ENCODE measurements at regions not wholly inside any gene's neighbourhood (a gene's known extent, or its start where the extent isn't known, plus 50 kb on each side); places are given as distances from the start of the nearest gene placed in this dataset.

DNA sequence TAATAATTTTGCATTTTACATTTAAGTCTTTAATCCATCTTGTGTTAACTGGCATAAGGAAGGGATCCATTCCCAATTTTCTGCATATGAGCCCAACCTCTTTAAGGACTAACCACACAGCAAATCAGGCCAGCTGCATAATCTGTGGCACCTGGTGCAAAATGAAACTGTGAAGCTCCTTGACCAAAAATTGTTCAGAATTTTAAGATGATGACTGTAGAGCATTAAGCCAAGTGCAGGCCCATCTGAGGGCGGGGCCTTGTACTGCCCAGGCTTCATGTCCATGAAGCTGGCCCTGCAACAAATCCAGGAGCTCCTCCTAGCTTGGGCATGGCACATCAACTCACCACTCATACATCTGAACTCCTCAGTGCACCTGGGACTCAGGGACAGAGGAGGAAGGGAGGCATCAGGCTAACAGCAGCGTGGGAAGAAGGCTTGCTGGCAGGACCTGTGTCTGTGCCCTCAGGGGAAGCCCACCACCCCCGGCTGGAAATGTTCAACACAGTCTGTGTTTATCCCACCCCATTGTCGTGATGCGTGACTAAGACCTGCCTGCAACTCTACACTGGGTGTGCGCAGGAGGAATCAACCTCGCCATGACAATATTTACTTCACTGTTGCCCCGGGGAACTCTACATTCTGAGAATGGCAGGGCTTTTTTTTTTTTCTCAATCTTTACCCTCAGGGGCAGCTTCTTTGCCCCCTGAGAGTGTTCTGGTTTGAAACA, 128.9 kb upstream of the SIX2 start:
- no peak for ATAC-seq

DNA sequence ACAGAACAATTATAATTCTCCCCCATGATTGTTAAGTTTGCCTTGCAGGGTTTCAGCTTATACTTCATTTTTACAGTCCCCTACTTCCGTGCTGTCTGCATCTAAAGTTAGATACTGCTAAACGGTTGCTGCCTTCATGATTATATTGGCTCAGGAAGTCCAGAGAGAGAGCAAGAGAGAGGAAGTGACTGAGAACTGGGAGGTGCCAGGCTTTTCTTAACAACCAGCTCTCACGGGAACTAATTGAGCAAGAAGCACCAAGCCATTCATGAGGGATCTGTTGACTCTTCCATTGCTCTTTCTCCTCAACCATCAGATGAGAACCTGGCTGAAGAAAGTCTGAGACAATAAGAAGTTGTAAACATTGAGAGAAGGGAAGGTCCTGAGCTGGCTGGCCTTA, 125.5 kb upstream of the SIX2 start:
- ATAC-seq = no peak

DNA sequence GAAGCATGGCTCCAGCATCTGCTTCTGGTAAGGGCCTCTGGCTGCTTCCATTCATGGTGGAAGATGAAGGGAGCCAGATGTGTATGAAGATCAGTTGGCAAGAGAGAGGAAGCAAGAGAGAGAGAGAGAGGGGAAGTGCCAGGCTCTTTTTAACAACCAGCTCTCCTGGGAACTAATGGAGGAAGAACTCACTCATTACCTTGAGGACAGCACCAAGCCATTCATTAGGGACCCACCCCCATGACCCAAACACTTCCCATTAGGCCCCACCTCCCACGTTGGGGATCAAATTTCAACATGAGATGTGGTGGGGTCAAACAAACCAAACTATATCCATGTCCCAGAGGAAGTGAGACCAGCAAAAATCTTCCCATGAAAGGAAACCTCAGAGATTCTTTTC, 124.8 kb upstream of the SIX2 start:
- ATAC-seq = no peak

DNA sequence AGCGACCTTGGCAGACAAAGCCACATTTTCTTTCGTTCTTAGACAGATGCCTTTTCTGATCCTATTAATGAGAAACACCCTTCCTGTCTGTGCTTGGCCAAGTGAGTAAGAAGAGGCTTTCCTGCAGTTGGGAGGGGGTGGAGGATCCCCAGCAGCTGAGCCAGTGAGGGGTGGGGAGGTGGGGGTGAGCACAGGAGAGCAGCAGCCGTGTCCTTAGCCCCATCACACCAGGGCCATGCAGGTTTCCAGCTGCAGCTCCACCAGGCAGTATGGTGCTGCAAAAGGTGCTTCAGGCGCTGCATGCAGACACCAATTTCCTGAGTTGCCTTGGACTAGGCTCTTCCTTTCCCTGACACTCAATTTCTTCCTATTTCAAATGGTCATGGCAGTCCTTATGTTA, 123.3 kb upstream of the SIX2 start:
- ATAC-seq = no peak

DNA sequence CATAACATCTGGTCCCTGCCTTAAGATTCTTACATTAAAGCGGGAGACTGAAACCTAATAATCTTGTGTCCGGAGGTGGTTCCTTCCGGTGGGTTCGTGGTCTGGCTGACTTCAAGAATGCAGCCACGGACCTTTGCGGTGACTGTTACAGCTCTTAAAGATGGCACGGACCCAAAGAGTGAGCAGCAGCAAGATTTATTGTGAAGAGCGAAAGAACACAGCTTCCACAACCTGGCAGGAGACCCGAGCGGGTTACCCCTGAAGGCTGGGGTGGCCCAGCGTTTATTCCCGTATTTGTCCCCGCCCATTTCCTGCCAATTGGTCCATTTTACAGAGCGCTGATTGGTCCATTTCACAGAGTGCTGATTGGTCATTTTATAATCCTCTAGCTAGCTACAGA, 122.3 kb upstream of the SIX2 start:
- no peak for ATAC-seq

DNA sequence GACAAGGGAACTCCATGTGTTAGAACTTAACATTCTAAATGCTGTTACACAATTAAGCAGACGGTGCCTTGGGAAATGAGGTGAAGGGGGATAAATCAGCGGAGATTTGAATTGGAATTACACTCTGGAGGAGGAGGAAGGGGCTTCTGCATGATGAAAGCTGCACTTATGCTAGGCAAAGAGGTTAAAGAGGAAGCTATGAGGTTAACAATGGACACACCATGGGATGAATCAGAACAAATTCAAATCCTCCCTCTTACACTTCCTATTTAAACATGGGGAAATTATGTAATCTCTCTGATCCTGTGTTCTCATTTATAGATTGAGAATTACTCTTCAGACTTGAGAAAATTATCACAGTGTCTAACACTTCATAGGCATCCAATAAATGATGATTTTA, 121.5 kb upstream of the SIX2 start:
- no peak for ATAC-seq

DNA sequence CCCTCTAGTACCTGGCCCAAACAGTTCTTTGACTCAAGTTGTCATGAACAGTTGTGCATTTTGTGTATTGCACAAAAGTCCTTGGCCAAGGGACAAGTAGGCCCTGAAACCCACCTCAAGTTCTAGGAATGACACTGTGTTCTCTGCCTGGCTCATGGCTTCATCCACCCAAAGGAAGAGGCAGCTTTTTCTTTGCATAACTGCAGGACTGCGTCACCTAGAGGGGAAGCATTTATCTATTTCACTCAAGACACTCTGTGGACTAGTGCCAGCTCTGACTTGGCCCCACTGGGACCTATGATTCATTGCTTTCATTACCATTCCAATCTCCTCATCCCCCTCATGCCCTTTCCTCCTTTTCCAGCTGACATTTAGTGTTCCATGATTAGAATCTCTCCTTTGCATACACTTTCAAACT, 119.3 kb upstream of the SIX2 start:
- ATAC-seq = no peak

DNA sequence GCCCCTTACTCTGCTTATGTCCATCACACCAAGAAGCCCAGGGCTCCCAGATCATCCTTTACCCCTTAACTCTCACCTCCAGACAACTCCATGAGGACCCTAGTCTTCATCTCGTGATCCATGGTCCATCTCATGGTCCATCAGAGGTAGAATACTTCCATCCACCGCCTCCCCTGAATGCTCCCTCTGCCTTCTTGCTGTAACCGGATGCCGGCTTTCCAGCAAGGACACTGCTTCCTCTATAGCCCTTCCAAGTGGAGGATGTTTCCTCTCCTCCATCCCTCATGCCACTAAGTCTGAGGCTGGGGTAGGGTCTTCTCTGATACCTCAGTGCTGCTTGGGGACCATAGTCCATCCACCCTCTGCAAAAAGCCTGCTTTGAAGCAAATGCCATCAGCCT, 118.6 kb upstream of the SIX2 start:
- ATAC-seq = no peak

DNA sequence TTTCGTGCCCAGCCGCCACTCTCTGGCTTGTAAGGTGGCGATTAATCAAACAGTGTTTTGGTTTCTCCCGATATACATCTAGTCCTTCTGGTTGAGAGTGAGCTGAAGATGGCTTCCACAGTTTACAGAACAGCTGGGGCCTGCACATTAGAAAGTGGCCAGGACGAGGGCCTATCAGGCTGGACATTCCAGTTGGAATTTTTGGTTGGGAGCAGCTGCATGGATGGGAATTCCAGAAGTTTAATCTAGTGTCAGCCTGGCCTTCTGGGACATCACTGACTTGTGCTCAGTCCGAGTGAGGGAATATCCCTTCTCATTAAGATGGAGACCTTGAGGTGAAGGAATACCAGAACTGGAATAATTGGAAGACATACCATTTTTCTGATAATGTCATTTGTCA, 118.1 kb upstream of the SIX2 start:
- ATAC-seq = no peak

DNA sequence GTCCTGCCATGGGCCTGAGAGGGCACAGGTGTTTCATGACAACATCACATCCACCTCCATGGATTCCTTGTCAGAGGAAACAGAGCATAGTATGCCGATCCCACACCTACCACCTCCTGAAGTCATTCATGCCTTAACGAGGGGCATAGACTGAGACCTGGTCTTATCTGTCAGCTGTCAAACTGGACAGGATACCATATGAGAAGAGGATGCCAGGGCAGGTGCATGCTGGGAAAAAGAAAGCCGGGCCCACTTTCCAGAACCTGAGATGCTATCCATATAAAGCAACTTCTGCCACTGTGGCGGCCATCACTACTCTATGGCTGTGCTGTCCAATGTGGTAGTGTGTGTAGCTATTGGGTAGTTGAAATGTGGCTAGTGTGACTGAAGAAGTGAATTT, 116.0 kb upstream of the SIX2 start:
- ATAC-seq = no peak

DNA sequence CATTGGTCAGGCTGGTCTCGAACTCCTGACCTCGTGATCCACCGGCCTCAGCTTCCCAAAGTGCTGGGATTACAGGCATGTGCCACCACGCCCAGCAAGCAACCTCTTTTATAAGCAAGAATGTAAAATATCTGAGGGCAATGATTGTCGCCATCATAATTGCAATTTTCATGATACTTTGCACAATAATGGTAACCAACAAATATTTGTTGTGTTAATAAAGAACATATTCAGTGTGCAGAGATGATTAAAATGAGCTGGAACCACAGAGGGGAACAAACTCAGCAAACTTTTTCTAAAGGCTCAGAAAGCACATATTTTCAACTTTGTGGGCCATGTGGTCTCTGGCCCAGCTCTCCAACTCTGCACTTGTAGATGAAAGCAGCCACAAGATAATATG, 115.2 kb upstream of the SIX2 start:
- no peak for ATAC-seq

DNA sequence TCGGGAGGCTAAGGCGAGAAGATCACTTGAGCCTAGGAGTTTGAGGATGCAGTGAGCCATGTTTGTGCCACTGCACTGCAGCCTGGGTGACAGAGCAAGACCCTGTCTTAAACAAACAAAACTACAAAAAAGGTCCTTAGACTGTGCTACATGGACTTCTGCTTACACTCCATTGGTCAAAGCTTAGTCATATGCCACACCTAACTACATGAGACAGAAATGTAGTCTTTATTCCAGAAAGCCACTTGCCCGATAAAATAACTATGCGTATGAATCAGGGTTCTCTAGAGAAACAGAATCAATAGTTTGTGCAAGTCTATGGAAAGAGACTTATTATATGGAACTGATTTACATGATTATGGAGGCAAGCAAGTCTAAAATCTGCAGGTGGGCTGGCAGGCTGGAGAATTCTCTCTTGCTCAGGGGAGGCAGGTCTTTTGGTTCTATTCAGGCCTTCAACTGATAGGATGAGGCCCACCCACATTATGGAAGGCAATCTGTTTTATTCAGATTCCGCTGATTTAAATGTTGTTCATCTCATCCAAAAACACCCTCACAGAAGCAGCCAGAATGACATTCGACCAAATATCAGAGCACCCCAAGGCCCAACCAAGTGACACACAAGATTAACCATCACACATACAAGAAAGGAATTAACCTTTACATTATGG, 114.4 kb upstream of the SIX2 start:
- ATAC-seq = no peak

DNA sequence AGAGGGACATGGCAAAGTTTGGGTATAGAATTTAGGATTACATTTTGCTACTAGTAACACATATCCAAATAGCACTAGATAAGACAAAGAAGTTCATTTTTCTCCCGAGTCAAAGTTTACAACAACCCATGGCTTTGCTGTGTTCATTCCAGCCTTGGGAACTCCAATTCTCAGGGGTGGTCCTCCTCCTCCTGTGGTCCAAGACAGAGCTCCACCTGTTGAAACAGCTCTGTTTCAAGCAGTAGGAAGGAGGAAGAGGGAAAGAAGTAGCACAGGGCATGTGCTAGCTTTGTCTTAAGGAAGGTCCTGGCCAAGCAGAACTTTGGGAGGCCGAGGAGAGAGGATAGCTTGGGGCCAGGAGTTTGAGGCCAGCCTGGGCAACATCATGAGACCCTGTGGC, 113.8 kb upstream of the SIX2 start:
- ATAC-seq = no peak

DNA sequence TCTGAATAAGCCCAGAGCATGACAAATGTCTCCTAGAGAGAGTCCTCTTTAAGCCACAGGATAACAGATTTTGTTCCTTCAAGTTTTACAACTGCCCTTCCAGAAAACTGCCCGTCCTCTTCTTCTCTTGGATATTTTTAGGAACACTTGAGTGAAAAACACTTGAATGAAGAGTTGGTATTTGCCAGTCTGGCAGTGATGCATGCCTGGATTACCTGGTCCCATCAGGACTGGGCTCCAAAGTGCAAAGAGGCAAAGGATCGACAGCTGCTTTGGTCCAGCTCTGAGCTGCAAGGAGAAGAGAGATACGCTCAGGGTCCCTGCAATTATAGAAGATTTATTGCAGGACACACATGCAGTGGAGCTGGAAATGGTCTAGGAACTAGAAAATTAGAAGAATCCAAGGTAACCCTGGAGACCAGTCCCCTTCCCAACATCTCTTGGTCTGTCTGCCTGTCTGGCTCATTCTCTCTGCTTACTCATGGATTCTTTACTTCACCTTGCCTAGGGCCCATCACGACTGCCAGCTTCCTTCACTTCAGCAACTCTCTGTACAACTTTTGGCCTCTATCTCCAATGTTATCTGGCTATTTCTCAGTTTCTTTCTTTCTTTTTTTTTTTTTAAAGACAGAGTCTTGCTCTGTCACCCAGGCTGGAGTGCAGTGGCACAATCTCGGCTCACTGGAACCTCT, 112.1 kb upstream of the SIX2 start:
- no peak for ATAC-seq

DNA sequence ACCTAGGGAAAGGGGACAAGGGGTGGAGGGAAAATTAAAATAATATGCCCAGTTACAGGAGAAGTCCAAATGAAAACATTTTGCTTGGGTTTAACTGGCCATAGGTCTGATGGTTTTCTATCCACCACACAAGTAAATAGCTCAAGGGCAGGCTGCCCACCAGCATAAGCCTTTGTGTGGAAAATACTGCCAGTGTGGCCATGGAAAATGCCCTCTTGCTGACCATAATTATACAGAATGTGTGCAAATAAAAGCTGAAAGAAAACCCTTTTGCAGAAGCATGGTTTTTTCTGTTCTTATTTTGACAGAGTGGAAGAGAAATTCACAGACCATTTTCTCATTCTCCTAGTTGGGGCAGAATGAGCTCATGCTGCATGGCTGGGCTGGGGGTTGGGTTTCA, 111.3 kb upstream of the SIX2 start:
- ATAC-seq = no peak

DNA sequence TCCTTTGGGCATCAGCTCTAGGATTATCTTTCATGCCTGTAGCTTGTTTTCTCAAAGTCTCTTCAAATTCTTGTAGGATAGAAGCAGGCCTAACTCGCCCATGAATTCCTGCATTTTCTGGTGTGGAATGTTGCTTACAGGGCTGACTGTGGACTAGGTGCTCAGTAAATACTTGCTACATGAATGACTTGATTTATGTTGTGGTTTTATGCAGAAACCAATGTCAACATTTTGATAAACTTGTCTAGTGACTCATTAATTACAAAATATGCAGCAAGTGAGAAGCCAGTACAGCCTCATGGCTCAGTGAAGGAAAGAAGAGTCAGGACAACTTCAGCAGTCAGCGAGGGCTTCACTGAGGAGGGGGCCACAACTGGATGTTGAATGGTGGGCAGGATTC, 110.6 kb upstream of the SIX2 start:
- no peak for ATAC-seq

DNA sequence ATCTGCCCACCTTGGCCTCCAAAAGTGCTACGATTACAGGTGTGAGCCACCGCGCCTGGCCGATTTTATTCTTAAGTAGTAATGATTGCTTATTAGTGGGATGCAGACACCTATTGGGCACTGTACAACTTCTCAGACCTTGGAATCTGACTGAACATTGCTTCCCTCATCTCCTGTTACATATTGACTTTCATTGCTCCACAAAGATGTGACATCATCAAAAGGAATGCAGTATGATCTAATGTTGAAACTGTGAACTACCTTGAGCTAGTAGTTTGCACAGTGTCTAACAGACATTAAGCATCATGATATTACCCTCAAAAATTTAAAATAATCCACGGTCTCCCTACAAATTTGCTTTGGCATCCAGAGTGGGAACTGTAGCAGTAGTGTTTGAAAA, 109.8 kb upstream of the SIX2 start:
- ATAC-seq = no peak

DNA sequence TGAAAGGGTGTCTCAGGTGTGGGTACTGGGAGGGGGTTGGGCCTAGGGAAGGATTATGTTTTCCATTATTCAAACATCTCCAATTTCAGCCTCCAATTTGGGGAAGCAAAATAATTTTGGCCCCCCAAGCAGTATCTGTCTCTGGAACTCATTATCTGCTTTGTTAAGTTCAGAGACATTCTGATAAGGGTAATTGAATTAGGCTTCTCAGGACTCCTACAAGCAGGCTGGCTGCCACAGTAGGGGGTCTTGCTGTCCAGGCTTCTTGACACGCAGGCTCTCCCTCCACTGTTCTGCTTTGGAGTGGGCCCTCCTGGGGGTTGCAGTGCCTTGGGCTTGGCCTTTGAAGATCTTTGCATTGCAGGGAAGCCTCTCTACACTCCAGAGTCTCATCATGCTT, 108.1 kb upstream of the SIX2 start:
- ATAC-seq = no peak

DNA sequence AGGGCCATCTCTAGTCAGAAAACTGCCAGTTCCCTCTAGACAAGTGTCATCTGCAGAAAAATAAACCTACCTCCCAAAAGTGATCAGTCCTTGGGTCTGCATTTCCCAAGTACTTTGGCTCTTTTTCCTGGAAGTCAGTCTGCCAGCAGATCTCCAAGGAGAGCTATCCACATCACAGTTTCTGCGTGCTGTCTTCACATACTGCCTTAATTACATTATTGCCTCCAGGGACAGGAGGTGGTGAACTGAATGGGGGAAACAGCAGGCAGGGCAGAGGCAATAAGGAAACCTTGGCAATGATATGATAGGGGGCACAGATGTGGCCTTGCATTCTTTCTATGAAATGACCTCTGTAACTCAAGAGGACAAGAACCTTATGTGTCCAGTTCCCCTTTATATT, 105.9 kb upstream of the SIX2 start:
- no peak for ATAC-seq

DNA sequence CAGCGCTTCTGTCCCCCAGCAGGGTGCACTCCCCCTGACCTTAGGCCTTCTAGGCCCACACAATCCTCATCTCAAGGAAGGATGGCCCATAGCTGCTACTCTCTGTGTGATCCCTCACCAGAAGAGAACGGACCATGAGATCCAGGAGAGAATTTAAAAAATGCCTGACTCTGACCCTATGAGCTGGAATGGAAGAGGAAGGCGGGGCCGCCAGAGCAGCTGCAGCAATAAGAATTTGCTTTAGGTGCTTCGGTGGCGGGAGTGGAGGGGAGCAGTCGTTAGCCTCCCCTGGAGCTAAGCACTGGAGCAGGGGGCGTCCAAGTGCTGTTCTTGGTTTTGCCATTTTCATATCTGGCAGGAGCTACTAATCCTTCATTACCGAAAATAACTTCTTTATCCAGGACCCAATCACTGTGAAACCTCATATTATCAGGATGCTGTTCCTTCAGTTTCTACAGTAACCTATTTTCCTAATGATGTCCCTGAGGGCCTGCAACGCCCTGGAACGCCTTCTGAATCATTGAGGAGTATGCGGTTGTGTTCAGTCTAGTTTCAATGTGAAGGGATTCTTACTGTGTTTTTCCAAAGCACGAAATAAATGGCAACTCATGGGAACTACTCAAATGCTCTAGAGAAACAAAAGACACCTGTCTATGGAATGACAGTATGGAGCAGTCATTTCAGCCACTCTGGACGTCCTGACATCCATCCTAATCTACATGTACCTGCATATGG, 105.1 kb upstream of the SIX2 start:
- ATAC-seq = no peak

DNA sequence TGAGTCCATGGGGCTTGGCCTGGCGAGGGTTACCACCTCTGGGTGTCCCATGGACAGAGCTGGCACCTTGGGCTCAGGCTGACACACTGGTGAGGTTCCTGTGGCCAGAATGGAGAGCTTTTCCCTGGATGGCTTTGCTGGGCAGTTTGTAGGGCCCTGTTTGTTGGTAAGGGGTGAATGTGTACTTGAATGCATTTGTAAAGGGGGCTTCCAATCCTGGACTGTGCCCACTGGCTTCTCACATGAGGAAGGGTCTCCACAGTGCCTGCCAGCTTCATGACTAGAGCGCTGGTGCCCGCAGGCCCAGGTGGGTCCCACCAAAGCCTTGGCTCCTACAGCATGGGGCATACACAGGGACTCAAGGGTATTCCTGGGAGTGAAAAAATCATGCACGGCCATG, 103.5 kb upstream of the SIX2 start:
- ATAC-seq = no peak

DNA sequence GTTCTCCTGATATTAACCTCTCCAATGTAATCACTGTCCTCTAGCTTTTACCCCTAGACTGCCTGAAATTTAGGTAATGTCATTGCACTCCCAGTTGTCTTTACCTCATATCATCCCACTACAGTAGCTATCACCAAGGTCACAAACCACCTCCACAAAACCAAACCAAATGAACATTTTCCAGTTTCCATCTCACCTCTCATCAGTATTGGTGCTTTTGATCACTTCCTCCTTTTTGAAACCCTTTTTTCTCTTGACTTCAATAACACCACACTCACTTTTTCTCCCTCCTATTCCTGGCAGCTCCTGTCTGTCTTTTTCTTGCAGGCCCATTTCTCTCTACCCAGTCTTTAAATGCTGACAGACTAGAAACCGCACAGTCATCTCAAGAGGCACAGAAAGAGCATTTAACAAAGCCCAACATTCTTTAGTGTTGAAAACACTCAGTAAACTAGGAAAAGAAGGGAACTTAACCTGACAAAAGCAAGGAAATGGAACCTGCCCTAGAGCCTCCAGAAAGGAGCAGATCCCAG, 95.9 kb upstream of the SIX2 start:
- ATAC-seq = no peak

DNA sequence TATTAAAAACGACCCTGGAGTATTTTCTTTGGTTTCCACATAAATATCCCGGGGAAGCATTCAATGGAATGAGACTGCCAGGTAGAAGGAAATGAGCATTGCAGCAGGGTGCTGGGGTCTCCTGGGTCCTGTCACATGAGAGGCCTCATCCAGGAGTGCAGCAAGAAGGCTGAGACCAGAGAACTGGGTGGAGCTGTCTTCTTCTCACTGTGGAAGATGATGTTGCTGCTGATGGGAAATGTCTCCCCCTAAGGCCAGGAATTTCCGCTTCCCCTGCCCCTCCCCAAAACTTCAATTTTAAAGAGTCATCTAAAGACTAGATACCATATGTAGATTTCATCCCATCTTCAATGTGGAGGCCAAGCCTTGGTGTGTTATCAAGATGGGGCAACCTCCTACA, 95.2 kb upstream of the SIX2 start:
- ATAC-seq = no peak
